K562 (cell line): ENCODE measurements at regions not wholly inside any gene's neighbourhood (a gene's known extent, or its start where the extent isn't known, plus 50 kb on each side); places are given as distances from the start of the nearest gene placed in this dataset.

Source experiments
- ATAC-seq: fragments of 200-7000 bp; cut with Tn5 transposase; 3 replicates; pipeline ENCODE4 v1.9.1; 2020; ENCODE audit warnings: moderate library complexity
- BruUV-seq: library from RNA; stranded (reverse); fragments of 400-500 nt; replicated peaks from 2 replicates; lab custom pipeline; 2021; lab: Mats Ljungman, UMichigan
- CTCF ChIA-PET: fragments of 300-600 bp; formaldehyde crosslinking; extraction: SDS; loops from one replicate; lab custom pipeline; 2021; ENCODE audit warnings: low intra/inter-chr PET ratio; lab: Yijun Ruan, JAX
- POLR2A ChIA-PET: fragments of 300-600, 350-650 bp; sonication (Branson Sonifier 250); formaldehyde crosslinking; extraction: SDS; loops from one replicate; lab custom pipeline; 2021; ENCODE audit warnings: antibody characterized with exemption, inconsistent platforms; lab: Yijun Ruan, JAX
- DNase-seq, 4 experiments: peaks; one replicate each; pipeline versions ENCODE4 v3.0.0 to v3.0.0-alpha.2; 2011 to 2018; ENCODE audit warnings: low spot score in 3 of 4, mixed read lengths in 3 of 4; ENCODE audit errors: extremely low read depth in 1 of 4
- FAIRE-seq: peaks from 2 replicates; lab custom pipeline; 2011; peaks lifted over from hg19 to GRCh38; lab: Jason Lieb, UNC
- H2AFZ ChIP-seq: 2 replicates; pipeline ENCODE4 v1.6.0; 2011; ENCODE audit warnings: low read depth, low read length, control low read depth, inconsistent platforms
- H3K27ac ChIP-seq: fragments of 200-600 bp; 3 replicates; pipeline ENCODE4 v1.8.0; 2011; ENCODE audit warnings: low read depth, mild to moderate bottlenecking, control low read depth, inconsistent platforms, low read length, moderate library complexity, mixed read lengths; ENCODE audit errors: extremely low read depth
- H3K27me3 ChIP-seq, 2 experiments: fragments of 300-600 bp in 1 of 2; 2 replicates in 1 of 2; 3 replicates in 1 of 2; pipeline versions ENCODE4 v1.6.0 to v1.8.0; 2011; ENCODE audit warnings: inconsistent platforms in 2 of 2, low read length in 2 of 2, mild to moderate bottlenecking in 1 of 2, mixed read lengths in 1 of 2, moderate library complexity in 1 of 2; ENCODE audit not compliant: control insufficient read depth in 2 of 2, insufficient read depth in 2 of 2
- H3K36me3 ChIP-seq: fragments of 300-600 bp; 3 replicates; pipeline ENCODE4 v1.8.0; 2011; ENCODE audit warnings: mild to moderate bottlenecking, low read length, inconsistent platforms; ENCODE audit not compliant: control insufficient read depth, insufficient read depth
- H3K4me1 ChIP-seq, 2 experiments: fragments of 200-600 bp in 1 of 2; replicated peaks in 1 of 2; 2 replicates in 1 of 2; 3 replicates in 1 of 2; pipeline versions ENCODE4 v1.5.1 to v1.8.0; 2011; ENCODE audit warnings: inconsistent platforms in 2 of 2, low read length in 2 of 2, mild to moderate bottlenecking in 1 of 2, mixed read lengths in 1 of 2, moderate library complexity in 1 of 2; ENCODE audit not compliant: control insufficient read depth in 2 of 2, insufficient read depth in 2 of 2
- H3K4me2 ChIP-seq: 2 replicates; pipeline ENCODE4 v1.6.1; 2011; ENCODE audit warnings: low read length, control low read depth, inconsistent platforms, mixed read lengths; ENCODE audit not compliant: insufficient read depth
- H3K4me3 ChIP-seq: fragments of 200-600 bp; sonication (generic), shearing (Covaris generic); 2 replicates; pipeline ENCODE4 v1.5.1; 2016; ENCODE audit warnings: control low read depth, inconsistent platforms
- H3K79me2 ChIP-seq: fragments of 200-600 bp; 3 replicates; pipeline ENCODE4 v1.8.0; 2011; ENCODE audit warnings: low read length, inconsistent platforms; ENCODE audit not compliant: control insufficient read depth, insufficient read depth
- H3K9ac ChIP-seq, 2 experiments: 2 replicates each; pipeline versions ENCODE4 v1.6.0 to v1.6.1; 2011; ENCODE audit warnings: low read depth in 2 of 2, low read length in 2 of 2, control low read depth in 1 of 2, inconsistent platforms in 1 of 2, mild to moderate bottlenecking in 1 of 2, mixed read lengths in 1 of 2; ENCODE audit not compliant: insufficient read depth in 1 of 2
- H3K9me1 ChIP-seq: one replicate; pipeline ENCODE4 v1.6.0; 2011; ENCODE audit warnings: inconsistent platforms, mild to moderate bottlenecking, low read length, moderate library complexity; ENCODE audit not compliant: control insufficient read depth, insufficient read depth
- H3K9me3 ChIP-seq: replicated peaks from 2 replicates; pipeline ENCODE4 v1.5.1; 2011; ENCODE audit warnings: low read depth, low read length, inconsistent platforms; ENCODE audit not compliant: control insufficient read depth, insufficient read depth
- H4K20me1 ChIP-seq: replicated peaks from 2 replicates; pipeline ENCODE4 v1.6.1; 2011; ENCODE audit warnings: low read length, inconsistent platforms, mixed read lengths; ENCODE audit not compliant: control insufficient read depth, insufficient read depth
- E2F1 ChIP-seq: sonication (generic); formaldehyde crosslinking; IDR thresholded peaks from 2 replicates; pipeline ENCODE4 v1.8.1; 2023; ENCODE audit warnings: mild to moderate bottlenecking, missing genetic modification reagents, moderate library complexity
- RFX5 ChIP-seq: IDR thresholded peaks from 2 replicates; pipeline ENCODE4 v1.6.1; 2011; ENCODE audit warnings: low read depth, mild to moderate bottlenecking, improper control_type of control experiment, low read length
- ZNF253 ChIP-seq: fragments of 250-450 bp; sonication (Bioruptor Pico); conservative IDR thresholded peaks from 2 replicates; pipeline ENCODE4 v1.6.1; 2021; ENCODE audit warnings: mild to moderate bottlenecking
- ZNF431 ChIP-seq: sonication (generic); formaldehyde crosslinking; IDR thresholded peaks from 2 replicates; pipeline ENCODE4 v1.8.0; 2022; ENCODE audit warnings: mild to moderate bottlenecking, missing genetic modification reagents
- ZNF512 ChIP-seq: IDR thresholded peaks from 2 replicates; pipeline ENCODE4 v1.6.1; 2016; ENCODE audit warnings: missing genetic modification characterization, missing compliant biosample characterization
- ZNF561 ChIP-seq: fragments of 450-650 bp; formaldehyde crosslinking; conservative IDR thresholded peaks from 2 replicates; pipeline ENCODE4 v1.4.0; 2020; ENCODE audit warnings: mild to moderate bottlenecking, moderate library complexity
- WGBS: fragments of 100-300 bp; shearing (Covaris generic); methylation state at CpG from one replicate; pipeline ENCODE4 v1.1.6; 2016; ENCODE audit warnings: low coverage, mixed read lengths; ENCODE audit not compliant: insufficient coverage; ENCODE audit errors: missing lambda C conversion rate; 5-methylcytosine and 5-hydroxymethylcytosine counted together
- in situ Hi-C: fragments of 300-500 bp; cut with MboI; formaldehyde crosslinking; loops from 4 replicates; pipeline ENCODE4 v1.15.0; 2018; ENCODE audit warnings: inconsistent platforms, mixed read lengths
- intact Hi-C: fragments of 100-400 bp; cut with micrococcal nuclease; formaldehyde crosslinking; loops from 2 replicates; pipeline ENCODE4 v1.14.2; 2022

- TF ChIP-seq E2F1 (no peak), RFX5 (no peak), ZNF253 (no peak), ZNF561 (CRISPR knock-in tag) (no peak)
- TF ChIP-seq, all 486 proteins: peak for 0
These were observed 126.8 kb upstream of the CPSF6 start (continued) for GRCh38 chr12:69112616-69113015.

GRCh38 chr12:69115099-69115498 is 124.3 kb upstream of the CPSF6 start:
- ChIA-PET POLR2A (no interaction called here), CTCF (no interaction called here)
- Histone ChIP-seq H3K9me3 (no peaks in the 10 kb centered on the region), H3K9me1 (no peaks in the 10 kb centered on the region), H3K27ac (no peak overlapping the region), H3K4me3 (no peak overlapping the region), H3K9ac (no peak overlapping the region), H4K20me1 (no peaks in the 10 kb centered on the region; the same call in 1 of the 2 replicates), H3K79me2 (no peaks in the 10 kb centered on the region), H3K27me3 (peaks cover 4 to 25% of the 10 kb centered on the region in 2 experiments; a peak in 4 of 5 replicates), H3K4me1 (no peaks in the 10 kb centered on the region), H3K4me2 (no peak overlapping the region), H3K36me3 (no peaks in the 10 kb centered on the region), H2AFZ (no peak overlapping the region)
- no peak for FAIRE-seq
- in situ Hi-C loops, result no loop called here
- no peak for DNase-seq
- ATAC-seq, result no peak
- no TSS peak for BruUV-seq
- intact Hi-C loops, result no loop called here
- 0% methylated on average over 3 of the region's 3 CpGs for WGBS
- peak; percentile 64; the same call in 1 of the 2 replicates for TF ChIP-seq ZNF512 (tag)
- TF ChIP-seq ZNF431, result no peak
